ENCODE measurements at regions not wholly inside any gene's neighbourhood (a gene's known extent, or its start where the extent isn't known, plus 50 kb on each side); places are given as distances from the start of the nearest gene placed in this dataset.

GRCh38 chr12:111172786-111173185 is 196.1 kb downstream of the PHETA1 start:
- no peak overlapping the region for H3K4me2 ChIP-seq (ENCODE audit: control insufficient read depth, insufficient read depth)
- no peak overlapping the region for H2AFZ ChIP-seq (ENCODE audit: control insufficient read depth, low read depth, low read length)
- no peaks in the 10 kb centered on the region for H3K9me3 ChIP-seq (replicated peaks; ENCODE audit: control insufficient read depth, insufficient read depth, low read length)
- H3K79me2 ChIP-seq (ENCODE audit: control insufficient read depth, insufficient read depth, low read length), result no peaks in the 10 kb centered on the region
- DNase-seq (ENCODE audit: low read depth, low spot score), result no peak
- H3K27me3 ChIP-seq (replicated peaks in 1 of 2; ENCODE audit: control insufficient read depth in 2 of 2, insufficient read depth in 2 of 2, low read length in 1 of 2), result no peaks in the 10 kb centered on the region; a peak in 1 of 4 replicates
- ChIA-PET RAD21 (ENCODE audit: unreplicated experiment) (no interaction called here), CTCF (interaction anchor here (0.6 kb wide), 1 partner anchor 278 kb away, joined by 3 read pairs; no protein-coding TSS in a partner anchor), SMC1A (ENCODE audit: uncharacterized antibody, unreplicated experiment) (no interaction called here), POLR2A (no interaction called here)
- no peak for ATAC-seq
- in situ Hi-C loops (cut with MboI), result no loop called here
- FAIRE-seq, result no peak
- BruUV-seq (replicated peaks), result no TSS peak
- intact Hi-C loops (cut with micrococcal nuclease; ENCODE audit: unreplicated experiment), result loop anchor here (10.0 kb wide), 1 partner anchor 148 kb away; no protein-coding TSS in a partner anchor
- H3K36me3 ChIP-seq (ENCODE audit: control insufficient read depth in 2 of 2, insufficient read depth in 2 of 2, low read length in 1 of 2), result no peaks in the 10 kb centered on the region
- 0 out of 2 replicates have a peak, but pooled peaks cover 2% of the 10 kb centered on the region for H4K20me1 ChIP-seq (ENCODE audit: control insufficient read depth, insufficient read depth)
- no peak overlapping the region for H3K27ac ChIP-seq (ENCODE audit: control insufficient read depth, insufficient read depth)
- WGBS (ENCODE audit: insufficient coverage, insufficient replicate concordance, low lambda C conversion rate, missing lambda C conversion rate), result 24% methylated on average over 8 of the region's 8 CpGs
- TF ChIP-seq LARP7 (IDR thresholded peaks at IDR 0.05), result no peak
- TF ChIP-seq SMARCA5 (IDR thresholded peaks at IDR 0.05), result no peak
- TF ChIP-seq RUNX3 (IDR thresholded peaks at IDR 0.05; ENCODE audit: low read length), result no peak
- no peak for TF ChIP-seq DPF2 (IDR thresholded peaks at IDR 0.05)
- TF ChIP-seq MYC (IDR thresholded peaks at IDR 0.05; ENCODE audit: insufficient read depth, insufficient read length, insufficient replicate concordance, low read length, severe bottlenecking), result no peak
- TF ChIP-seq SPI1 (IDR thresholded peaks at IDR 0.05; ENCODE audit: borderline replicate concordance, insufficient read depth, low read depth, low read length), result no peak
- no peak for TF ChIP-seq ZBTB40 (IDR thresholded peaks at IDR 0.05; ENCODE audit: borderline replicate concordance)
- TF ChIP-seq E4F1 (IDR thresholded peaks at IDR 0.05; ENCODE audit: borderline replicate concordance, partially characterized antibody), result no peak
- no peak for TF ChIP-seq ZBTB4 (CRISPR knock-in tag; IDR thresholded peaks at IDR 0.05)
- no peak for TF ChIP-seq ZNF687 (IDR thresholded peaks at IDR 0.05)
- no peak overlapping the region for H3K9ac ChIP-seq (ENCODE audit: control insufficient read depth, insufficient read depth, low read length)
- H3K4me1 ChIP-seq (ENCODE audit: control insufficient read depth, insufficient read depth, low read length), result no peaks in the 10 kb centered on the region
- no peak overlapping the region for H3K4me3 ChIP-seq
